Panc1 (cell line): ENCODE measurements at regions not wholly inside any gene's neighbourhood (a gene's known extent, or its start where the extent isn't known, plus 50 kb on each side); places are given as distances from the start of the nearest gene placed in this dataset.

Experiments
- ATAC-seq: fragments of 200-7000 bp; cut with Tn5 transposase; 2 replicates; pipeline ENCODE4 v1.9.1; 2020; ENCODE audit warnings: mild to moderate bottlenecking, moderate library complexity
- BruUV-seq: library from RNA; stranded (reverse); fragments of 400-500 nt; replicated peaks from 2 replicates; lab custom pipeline; 2021; lab: Mats Ljungman, UMichigan
- CTCF ChIA-PET: fragments of 300-600 bp; sonication (Branson Sonifier 250); formaldehyde crosslinking; loops from one replicate; lab custom pipeline; 2022; ENCODE audit warnings: antibody characterized with exemption; lab: Charles Lee
- POLR2A ChIA-PET: fragments of 300-600 bp; sonication (Branson Sonifier 250); formaldehyde crosslinking; loops from one replicate; lab custom pipeline; 2022; ENCODE audit warnings: antibody characterized with exemption; lab: Charles Lee
- DNase-seq: peaks from one replicate; pipeline ENCODE4 v3.0.0-alpha.2; 2010; ENCODE audit warnings: low read depth, low spot score
- H3K27ac ChIP-seq: 2 replicates; pipeline ENCODE4 v1.5.1; 2011; ENCODE audit warnings: mild to moderate bottlenecking, low read length, inconsistent platforms
- H3K27me3 ChIP-seq: fragments of 200-500 bp; sonication (Bioruptor generic); 2 replicates; pipeline ENCODE4 v1.6.0; 2014; ENCODE audit warnings: low read length, inconsistent platforms; ENCODE audit not compliant: control insufficient read depth, insufficient read depth
- H3K36me3 ChIP-seq: fragments of 200-500 bp; sonication (Bioruptor generic); 2 replicates; pipeline ENCODE4 v1.5.1; 2014; ENCODE audit warnings: inconsistent platforms, mild to moderate bottlenecking, low read length, moderate library complexity; ENCODE audit not compliant: control insufficient read depth, insufficient read depth
- H3K4me1 ChIP-seq: 2 replicates; pipeline ENCODE4 v1.5.1; 2011; ENCODE audit warnings: inconsistent platforms, mild to moderate bottlenecking, low read length, moderate library complexity; ENCODE audit not compliant: control insufficient read depth, insufficient read depth
- H3K4me3 ChIP-seq, 2 experiments: 2 replicates each; pipeline ENCODE4 v1.5.1; 2011 to 2012; ENCODE audit warnings: low read depth in 2 of 2, low read length in 2 of 2, mild to moderate bottlenecking in 2 of 2, inconsistent platforms in 1 of 2, moderate library complexity in 1 of 2
- H3K9me3 ChIP-seq: fragments of 200-500 bp; sonication (Bioruptor generic); 2 replicates; pipeline ENCODE4 v1.5.1; 2014; ENCODE audit warnings: low read depth, mild to moderate bottlenecking, inconsistent platforms, low read length, moderate library complexity; ENCODE audit not compliant: control insufficient read depth, insufficient read depth
- CTCF ChIP-seq: fragments of 450-650 bp; IDR thresholded peaks from 2 replicates; pipeline ENCODE4 v1.5.1; 2017; ENCODE audit warnings: mild to moderate bottlenecking
- POLR2AphosphoS5 ChIP-seq: IDR thresholded peaks from 2 replicates; pipeline ENCODE4 v1.6.1; 2012; ENCODE audit warnings: mild to moderate bottlenecking, low read depth, low read length, moderate library complexity
- REST ChIP-seq, 2 experiments: IDR thresholded peaks; 2 replicates each; pipeline ENCODE4 v1.6.1; 2011 to 2012; ENCODE audit warnings: low read depth in 2 of 2, control low read depth in 1 of 2, low read length in 1 of 2, mild to moderate bottlenecking in 1 of 2, moderate library complexity in 1 of 2; ENCODE audit not compliant: insufficient read depth in 1 of 2
- SIN3A ChIP-seq: IDR thresholded peaks from 2 replicates; pipeline ENCODE4 v1.6.1; 2012; ENCODE audit warnings: low read depth, mild to moderate bottlenecking, low read length, moderate library complexity, borderline replicate concordance; ENCODE audit not compliant: insufficient read depth
- TCF7L2 ChIP-seq: IDR thresholded peaks from 2 replicates; pipeline ENCODE4 v1.6.1; 2011; ENCODE audit warnings: mild to moderate bottlenecking, low read depth, low read length, inconsistent platforms
- in situ Hi-C: cut with HindIII; loops from 2 replicates; pipeline ENCODE4 v1.10.0; 2016; ENCODE audit warnings: low sequenced_read_pairs, low pct_unique_long_range_greater_than_20kb
- intact Hi-C: fragments of 100-400 bp; cut with micrococcal nuclease; formaldehyde crosslinking; loops from one replicate; pipeline ENCODE4 v1.10.0; 2022; ENCODE audit not compliant: unreplicated experiment

- no peak for ATAC-seq
- intact Hi-C loops (no loop called here), in situ Hi-C loops (no loop called here)
These were observed 272.8 kb upstream of the FAR2 start for GRCh38 chr12:28876196-28876798.

GRCh38 chr12:28877854-28878253, 271.2 kb upstream of the FAR2 start:
- Histone ChIP-seq H3K27me3 (no peaks in the 10 kb centered on the region), H3K4me3 (no peak overlapping the region), H3K27ac (no peak overlapping the region), H3K36me3 (no peaks in the 10 kb centered on the region), H3K9me3 (no peaks in the 10 kb centered on the region), H3K4me1 (no peaks in the 10 kb centered on the region)
- in situ Hi-C loops = no loop called here
- intact Hi-C loops = no loop called here
- no TSS peak for BruUV-seq
- no peak for DNase-seq
- no peak for ATAC-seq
- POLR2A ChIA-PET = no interaction called here
- TF ChIP-seq REST (IDR thresholded peaks at IDR 0.05; ENCODE audit: insufficient read depth in 1 of 2, low read depth in 2 of 2, low read length in 1 of 2) = no peak
- TF ChIP-seq POLR2AphosphoS5 = no peak
- no peak for TF ChIP-seq TCF7L2
- no peak for TF ChIP-seq SIN3A
- TF ChIP-seq CTCF = no peak
- CTCF ChIA-PET = no interaction called here

More at GRCh38 chr12:28876196-28876798, 272.8 kb upstream of the FAR2 start:
- no peak for DNase-seq
- TF ChIP-seq SIN3A = no peak
- peak; percentile 21; the same call in 1 of the 2 replicates for TF ChIP-seq CTCF
- TF ChIP-seq REST (IDR thresholded peaks at IDR 0.05; ENCODE audit: insufficient read depth in 1 of 2, low read depth in 2 of 2, low read length in 1 of 2) = no peak
- CTCF ChIA-PET = no interaction called here
- POLR2A ChIA-PET = no interaction called here
- Histone ChIP-seq H3K4me3 (no peak overlapping the region), H3K27me3 (no peaks in the 10 kb centered on the region), H3K27ac (no peak overlapping the region), H3K4me1 (no peaks in the 10 kb centered on the region), H3K9me3 (no peaks in the 10 kb centered on the region), H3K36me3 (no peaks in the 10 kb centered on the region)
- no TSS peak for BruUV-seq
